ENCODE measurements at regions not wholly inside any gene's neighbourhood (a gene's known extent, or its start where the extent isn't known, plus 50 kb on each side); places are given as distances from the start of the nearest gene placed in this dataset.

- TF ChIP-seq POU6F1 (CRISPR knock-in tag; IDR thresholded peaks at IDR 0.05; ENCODE audit: borderline replicate concordance, low read depth) (no peak), PATZ1 (CRISPR knock-in tag; IDR thresholded peaks at IDR 0.05; ENCODE audit: borderline replicate concordance) (no peak), BACH2 (CRISPR knock-in tag; IDR thresholded peaks at IDR 0.05; ENCODE audit: borderline replicate concordance) (no peak), ZNF8 (CRISPR knock-in tag; IDR thresholded peaks at IDR 0.05) (no peak), ZC3H10 (CRISPR knock-in tag; IDR thresholded peaks at IDR 0.05) (no peak), ZNF565 (CRISPR knock-in tag; conservative IDR thresholded peaks at IDR 0.05; ENCODE audit: low read depth) (no peak), TCF4 (CRISPR knock-in tag; IDR thresholded peaks at IDR 0.05; ENCODE audit: borderline replicate concordance) (no peak), ARNTL (CRISPR knock-in tag; IDR thresholded peaks at IDR 0.05; ENCODE audit: borderline replicate concordance, low read depth) (no peak), ISL1 (CRISPR knock-in tag; IDR thresholded peaks at IDR 0.05) (no peak), SNAI2 (CRISPR knock-in tag; IDR thresholded peaks at IDR 0.05) (no peak), CSRNP3 (CRISPR knock-in tag; IDR thresholded peaks at IDR 0.05) (no peak), ZNF70 (CRISPR knock-in tag; IDR thresholded peaks at IDR 0.05) (no peak), CSDC2 (CRISPR knock-in tag; IDR thresholded peaks at IDR 0.05) (no peak), CREB5 (CRISPR knock-in tag; IDR thresholded peaks at IDR 0.05; ENCODE audit: low read depth) (no peak)
- ATAC-seq = no peak
Measured at GRCh38 chr13:64074971-64075474, 2659.4 kb upstream of the PCDH20 start.

GRCh38 chr13:64073203-64073602 lies 2657.6 kb upstream of the PCDH20 start:
- TF ChIP-seq ESRRG (CRISPR knock-in tag; IDR thresholded peaks at IDR 0.05) (no peak), RARB (CRISPR knock-in tag; IDR thresholded peaks at IDR 0.05) (no peak), OSR1 (CRISPR knock-in tag; IDR thresholded peaks at IDR 0.05) (no peak), ZFP30 (CRISPR knock-in tag; IDR thresholded peaks at IDR 0.05) (no peak), ZNF70 (CRISPR knock-in tag; IDR thresholded peaks at IDR 0.05) (no peak), PPARA (CRISPR knock-in tag; IDR thresholded peaks at IDR 0.05; ENCODE audit: borderline replicate concordance) (no peak), PATZ1 (CRISPR knock-in tag; IDR thresholded peaks at IDR 0.05; ENCODE audit: borderline replicate concordance) (no peak), ZFP3 (CRISPR knock-in tag; IDR thresholded peaks at IDR 0.05) (no peak), ZC3H10 (CRISPR knock-in tag; IDR thresholded peaks at IDR 0.05) (no peak), SNAI2 (CRISPR knock-in tag; IDR thresholded peaks at IDR 0.05) (no peak), GLIS3 (CRISPR knock-in tag; IDR thresholded peaks at IDR 0.05) (no peak), BACH2 (CRISPR knock-in tag; IDR thresholded peaks at IDR 0.05; ENCODE audit: borderline replicate concordance) (no peak), TSHZ2 (CRISPR knock-in tag; IDR thresholded peaks at IDR 0.05) (no peak), ISL1 (CRISPR knock-in tag; IDR thresholded peaks at IDR 0.05) (no peak), ZNF8 (CRISPR knock-in tag; IDR thresholded peaks at IDR 0.05) (no peak), ZNF565 (CRISPR knock-in tag; conservative IDR thresholded peaks at IDR 0.05; ENCODE audit: low read depth) (no peak), ARNTL (CRISPR knock-in tag; IDR thresholded peaks at IDR 0.05; ENCODE audit: borderline replicate concordance, low read depth) (no peak)
- ATAC-seq = no peak
